ENCODE measurements at regions not wholly inside any gene's neighbourhood (a gene's known extent, or its start where the extent isn't known, plus 50 kb on each side); places are given as distances from the start of the nearest gene placed in this dataset.

DNA sequence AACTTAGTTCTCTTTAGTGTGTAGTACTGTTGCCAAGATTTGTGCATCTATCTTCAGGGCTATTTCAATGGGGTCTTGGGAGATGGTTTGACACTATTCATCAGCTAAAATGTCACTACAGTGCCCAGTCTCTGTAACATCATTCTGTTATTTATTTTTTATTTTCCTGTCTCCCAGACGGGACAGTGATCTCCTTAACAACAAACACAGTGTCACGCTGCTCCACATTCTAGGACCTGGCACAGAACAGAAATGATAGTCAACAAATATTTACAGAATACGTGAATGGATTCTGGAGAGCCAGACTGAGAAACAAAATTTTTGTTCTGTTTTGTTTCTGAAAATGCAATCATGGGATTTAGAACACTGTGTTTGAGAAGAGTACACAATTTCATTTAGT is 937.7 kb upstream of the LRRN3 start:
- no peak for TF ChIP-seq ARNTL (CRISPR knock-in tag; IDR thresholded peaks at IDR 0.05; ENCODE audit: borderline replicate concordance, low read depth)
- no peak for TF ChIP-seq GLIS3 (CRISPR knock-in tag; IDR thresholded peaks at IDR 0.05)
- TF ChIP-seq PPARA (CRISPR knock-in tag; IDR thresholded peaks at IDR 0.05; ENCODE audit: borderline replicate concordance), result no peak
- no peak for TF ChIP-seq ZNF565 (CRISPR knock-in tag; conservative IDR thresholded peaks at IDR 0.05; ENCODE audit: low read depth)
- TF ChIP-seq PATZ1 (CRISPR knock-in tag; IDR thresholded peaks at IDR 0.05; ENCODE audit: borderline replicate concordance), result no peak
- no peak for TF ChIP-seq ESRRG (CRISPR knock-in tag; IDR thresholded peaks at IDR 0.05)
- no peak for TF ChIP-seq ZNF8 (CRISPR knock-in tag; IDR thresholded peaks at IDR 0.05)
- TF ChIP-seq, protein P1, sequence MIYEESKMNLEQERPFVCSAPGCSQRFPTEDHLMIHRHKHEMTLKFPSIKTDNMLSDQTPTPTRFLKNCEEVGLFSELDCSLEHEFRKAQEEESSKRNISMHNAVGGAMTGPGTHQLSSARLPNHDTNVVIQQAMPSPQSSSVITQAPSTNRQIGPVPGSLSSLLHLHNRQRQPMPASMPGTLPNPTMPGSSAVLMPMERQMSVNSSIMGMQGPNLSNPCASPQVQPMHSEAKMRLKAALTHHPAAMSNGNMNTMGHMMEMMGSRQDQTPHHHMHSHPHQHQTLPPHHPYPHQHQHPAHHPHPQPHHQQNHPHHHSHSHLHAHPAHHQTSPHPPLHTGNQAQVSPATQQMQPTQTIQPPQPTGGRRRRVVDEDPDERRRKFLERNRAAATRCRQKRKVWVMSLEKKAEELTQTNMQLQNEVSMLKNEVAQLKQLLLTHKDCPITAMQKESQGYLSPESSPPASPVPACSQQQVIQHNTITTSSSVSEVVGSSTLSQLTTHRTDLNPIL (CRISPR knock-in tag; IDR thresholded peaks at IDR 0.05; ENCODE audit: low read depth), result no peak
- TF ChIP-seq OSR1 (CRISPR knock-in tag; IDR thresholded peaks at IDR 0.05), result no peak
- no peak for TF ChIP-seq ZC3H10 (CRISPR knock-in tag; IDR thresholded peaks at IDR 0.05)
- no peak for TF ChIP-seq TCF4 (CRISPR knock-in tag; IDR thresholded peaks at IDR 0.05; ENCODE audit: borderline replicate concordance)
- no peak for TF ChIP-seq BACH2 (CRISPR knock-in tag; IDR thresholded peaks at IDR 0.05; ENCODE audit: borderline replicate concordance)
- TF ChIP-seq SNAI2 (CRISPR knock-in tag; IDR thresholded peaks at IDR 0.05), result no peak
- TF ChIP-seq ISL1 (CRISPR knock-in tag; IDR thresholded peaks at IDR 0.05), result no peak

Measured in SK-N-SH treated with all-trans-retinoic acid at 6 μM for 48 hours (cell line).